ENCODE measurements at regions not wholly inside any gene's neighbourhood (a gene's known extent, or its start where the extent isn't known, plus 50 kb on each side); places are given as distances from the start of the nearest gene placed in this dataset.
"Not testable (repeated sequence)": the region's sequence is repeated elsewhere in the genome, so short reads cannot be mapped to it uniquely, and the experiment has no call there.

DNA sequence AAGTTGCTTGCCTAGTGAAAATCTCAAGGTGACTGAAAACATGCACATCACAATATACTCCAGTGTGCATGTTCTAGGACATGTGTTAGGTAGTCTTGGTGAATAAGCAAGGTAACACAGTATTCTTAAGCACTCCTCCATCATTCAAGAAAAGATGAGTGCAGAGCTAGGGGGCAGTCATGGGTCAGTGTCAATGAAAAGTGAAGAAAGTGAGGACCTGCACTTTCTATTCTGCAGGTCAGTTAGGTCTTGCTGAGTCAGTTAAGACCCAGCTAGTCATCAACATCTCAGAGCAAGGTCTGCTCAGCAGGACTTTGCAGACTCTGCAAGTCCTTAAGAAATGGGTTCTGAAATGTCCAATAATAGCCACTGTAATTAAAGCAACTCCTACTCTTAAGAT, 754.1 kb downstream of the TTLL7 start:
- not testable (repeated sequence) for H3K27ac ChIP-seq; DNase-seq (ENCODE audit: low spot score); H3K4me3 ChIP-seq

DNA sequence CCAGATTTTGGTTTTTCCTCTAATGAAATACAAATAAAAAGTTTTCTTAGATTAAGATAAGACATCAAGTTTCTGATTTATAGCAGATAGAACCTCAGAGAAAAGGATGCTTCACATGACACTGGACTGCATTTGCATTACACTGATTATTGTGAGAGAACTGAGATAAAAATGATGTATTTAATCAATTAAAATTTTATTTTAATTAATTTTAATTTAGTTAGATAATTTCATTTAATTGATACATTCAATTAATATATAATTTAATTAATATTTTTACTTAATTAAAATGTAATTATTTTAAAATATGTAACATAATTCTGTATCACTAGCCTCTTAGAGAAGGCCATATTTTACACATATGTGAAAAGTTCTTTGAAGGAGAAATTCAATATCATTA, 759.4 kb downstream of the TTLL7 start:
- DNase-seq (ENCODE audit: low spot score); H3K4me3 ChIP-seq; H3K27ac ChIP-seq: not testable (repeated sequence)

DNA sequence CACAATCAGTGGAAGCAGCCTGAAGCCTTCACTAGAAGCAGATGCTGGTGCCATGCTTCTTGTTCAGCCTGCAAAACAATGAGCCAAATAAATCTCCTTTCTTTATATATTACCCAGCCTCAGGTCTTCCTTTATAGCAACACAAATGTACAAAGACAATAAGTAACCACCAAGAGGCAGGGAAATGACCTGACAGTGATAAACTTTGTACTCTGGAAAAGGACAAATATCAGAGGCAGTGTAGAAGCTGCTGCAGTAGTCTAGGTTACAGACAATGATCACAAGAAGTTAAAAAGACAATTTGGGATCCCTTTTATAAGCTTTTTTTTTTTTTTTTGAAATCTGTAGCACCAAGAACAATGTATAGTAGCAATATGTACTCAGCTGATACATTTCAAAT, 760.3 kb downstream of the TTLL7 start:
- not testable (repeated sequence) for H3K27ac ChIP-seq; DNase-seq (ENCODE audit: low spot score)

DNA sequence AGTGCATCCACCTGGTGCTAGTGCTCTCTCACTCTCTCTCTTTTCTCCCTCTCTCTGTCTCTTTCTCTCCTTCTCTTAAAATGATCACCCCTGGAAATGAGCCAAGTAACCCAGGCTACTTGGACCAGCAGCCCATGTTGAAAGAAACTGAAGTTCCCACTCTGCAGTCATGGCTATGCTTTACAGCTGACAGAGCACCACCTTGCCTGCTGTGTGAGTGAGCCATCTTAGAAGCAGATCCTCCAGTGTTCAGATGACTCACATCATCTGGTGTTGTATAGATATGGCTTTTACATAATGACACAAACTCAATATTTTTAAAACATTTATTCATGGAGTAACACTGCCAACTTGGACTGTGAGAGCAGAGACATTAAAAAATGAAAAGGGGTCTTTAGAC, 779.1 kb downstream of the TTLL7 start:
- not testable (repeated sequence) for DNase-seq (ENCODE audit: low spot score); H3K4me3 ChIP-seq; H3K27ac ChIP-seq

More for the DNA sequence above, 760.3 kb downstream of the TTLL7 start:
- not testable (repeated sequence) for H3K4me3 ChIP-seq

DNA sequence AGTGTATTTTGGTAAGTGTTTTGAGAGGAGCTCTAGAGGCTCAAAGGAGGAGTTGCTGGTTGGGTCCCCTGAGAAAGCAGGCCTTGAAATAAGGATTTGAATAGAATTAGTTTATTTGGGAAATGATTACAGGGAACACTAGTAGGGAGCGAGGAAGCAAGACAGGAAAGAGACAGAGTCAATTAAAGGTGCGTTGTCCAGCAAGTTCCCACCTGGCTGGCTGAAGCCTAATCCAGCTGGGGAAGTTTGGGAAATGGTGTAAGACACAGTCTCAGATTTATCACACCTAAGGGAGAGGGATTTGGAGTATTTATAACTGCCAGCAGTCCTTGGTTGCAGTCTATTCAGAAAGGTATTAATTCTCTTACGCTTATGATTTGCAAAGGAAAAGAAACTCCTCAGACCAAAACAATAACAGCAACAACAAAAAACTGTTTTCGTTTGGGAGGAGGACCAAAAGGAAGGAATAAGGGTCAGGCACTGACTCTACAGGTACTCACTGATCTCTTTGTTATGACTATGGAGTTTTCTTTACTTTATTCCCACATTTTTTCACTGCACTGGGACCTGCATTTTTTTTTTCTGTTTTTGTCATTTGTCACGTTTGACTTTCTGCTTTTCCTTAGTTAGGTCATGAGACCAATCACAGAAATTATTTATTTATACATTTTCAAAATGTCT, 780.8 kb downstream of the TTLL7 start:
- not testable (repeated sequence) for H3K4me3 ChIP-seq; H3K27ac ChIP-seq; DNase-seq (ENCODE audit: low spot score)

DNA sequence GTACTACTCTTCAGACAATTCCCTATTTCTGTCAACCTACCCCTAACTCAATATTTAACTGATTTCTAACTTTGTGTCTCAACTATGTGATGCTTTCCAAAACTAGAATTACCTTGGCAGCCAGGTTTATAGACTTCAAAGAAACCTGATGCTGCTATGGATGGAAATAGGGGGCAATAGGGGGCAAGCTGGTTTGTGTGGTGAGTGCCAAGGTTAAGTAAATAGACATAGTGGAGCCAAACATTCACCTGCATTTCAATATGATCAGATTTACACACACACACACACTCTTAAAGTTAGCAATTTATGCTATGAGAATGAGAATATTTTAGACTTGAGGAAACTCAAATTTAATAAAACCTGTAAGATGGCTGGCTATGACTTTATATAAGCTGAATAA, 784.6 kb downstream of the TTLL7 start:
- H3K4me3 ChIP-seq; DNase-seq (ENCODE audit: low spot score); H3K27ac ChIP-seq: not testable (repeated sequence)

DNA sequence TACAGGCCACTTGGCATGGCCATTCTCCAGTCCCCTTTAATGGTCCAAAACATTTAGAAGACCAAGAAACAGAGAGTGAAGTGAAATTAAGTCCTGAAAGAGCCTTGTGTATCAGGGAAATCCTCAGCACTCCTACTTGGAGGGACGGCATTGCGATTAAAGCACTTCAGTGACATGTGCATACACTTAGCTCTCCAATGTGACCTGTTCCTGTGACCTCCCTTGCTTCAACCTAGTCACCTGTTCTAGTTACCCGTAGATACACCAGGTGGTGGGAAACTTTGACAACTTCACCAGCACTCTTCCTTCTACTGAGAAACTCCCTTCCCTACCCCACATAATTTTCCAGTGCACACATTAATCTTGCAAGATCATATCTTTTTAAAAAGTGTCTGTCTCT, 785.3 kb downstream of the TTLL7 start:
- not testable (repeated sequence) for H3K27ac ChIP-seq

DNA sequence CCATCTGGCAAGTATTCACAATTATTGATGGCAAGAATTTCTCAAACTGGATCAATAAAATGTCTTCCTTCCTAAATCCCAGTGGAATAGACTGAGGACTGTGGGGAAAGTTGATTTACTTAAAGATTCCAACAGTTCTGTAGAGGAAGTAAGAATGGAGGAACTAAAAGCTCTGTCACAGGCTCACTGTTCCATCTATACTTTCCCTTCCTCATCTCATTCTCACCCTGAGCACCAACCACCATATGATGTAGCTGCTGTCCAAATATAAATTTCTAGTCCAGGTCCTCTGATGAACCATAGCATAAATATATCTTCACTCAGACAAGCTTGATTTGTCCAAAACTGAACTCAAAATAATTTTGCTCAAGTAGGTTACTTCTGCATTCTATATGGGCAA, 786.9 kb downstream of the TTLL7 start:
- not testable (repeated sequence) for DNase-seq (ENCODE audit: low spot score); H3K4me3 ChIP-seq; H3K27ac ChIP-seq

More for the DNA sequence above, 785.3 kb downstream of the TTLL7 start:
- H3K4me3 ChIP-seq; DNase-seq (ENCODE audit: low spot score): not testable (repeated sequence)

DNA sequence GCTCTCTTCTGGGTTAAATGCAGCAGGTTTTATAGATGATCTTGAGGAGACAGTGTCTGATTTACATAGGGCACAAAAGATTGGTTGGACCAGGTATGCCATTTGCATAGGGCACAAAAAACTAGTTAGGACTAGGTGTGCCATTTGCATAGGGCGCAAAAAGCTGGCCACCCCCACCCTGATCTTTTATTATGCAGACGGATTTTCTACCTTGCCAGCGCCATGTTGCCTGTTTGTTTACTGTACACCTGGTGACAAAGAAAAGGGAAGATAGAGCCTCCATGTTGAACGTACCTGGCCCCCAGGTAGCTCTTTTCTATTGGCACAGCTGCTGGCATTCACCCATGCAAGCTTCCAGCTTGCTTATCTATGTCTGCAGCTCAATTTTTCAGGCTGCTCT, 790.4 kb downstream of the TTLL7 start:
- not testable (repeated sequence) for H3K27ac ChIP-seq; H3K4me3 ChIP-seq; DNase-seq (ENCODE audit: low spot score)

DNA sequence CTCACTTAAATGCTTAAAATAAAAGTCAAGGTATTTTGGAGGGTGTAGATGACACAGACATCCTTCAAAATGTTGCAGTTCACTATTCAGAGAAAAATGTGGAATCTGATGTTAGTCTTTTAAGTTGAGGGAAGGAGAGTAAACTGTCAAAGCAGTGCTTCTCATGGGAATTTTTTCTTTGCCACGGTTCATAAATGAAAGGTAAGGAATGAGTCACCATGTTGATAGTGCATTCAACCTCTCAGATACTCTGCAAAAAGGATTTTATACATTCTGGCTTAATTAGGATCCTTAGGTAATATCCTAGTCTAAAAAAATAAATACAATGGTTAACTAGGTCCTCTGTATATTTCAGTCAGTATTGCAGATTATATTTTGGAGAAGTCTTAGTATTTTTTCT, 804.3 kb downstream of the TTLL7 start:
- H3K27ac ChIP-seq; H3K4me3 ChIP-seq; DNase-seq (ENCODE audit: low spot score): not testable (repeated sequence)

DNA sequence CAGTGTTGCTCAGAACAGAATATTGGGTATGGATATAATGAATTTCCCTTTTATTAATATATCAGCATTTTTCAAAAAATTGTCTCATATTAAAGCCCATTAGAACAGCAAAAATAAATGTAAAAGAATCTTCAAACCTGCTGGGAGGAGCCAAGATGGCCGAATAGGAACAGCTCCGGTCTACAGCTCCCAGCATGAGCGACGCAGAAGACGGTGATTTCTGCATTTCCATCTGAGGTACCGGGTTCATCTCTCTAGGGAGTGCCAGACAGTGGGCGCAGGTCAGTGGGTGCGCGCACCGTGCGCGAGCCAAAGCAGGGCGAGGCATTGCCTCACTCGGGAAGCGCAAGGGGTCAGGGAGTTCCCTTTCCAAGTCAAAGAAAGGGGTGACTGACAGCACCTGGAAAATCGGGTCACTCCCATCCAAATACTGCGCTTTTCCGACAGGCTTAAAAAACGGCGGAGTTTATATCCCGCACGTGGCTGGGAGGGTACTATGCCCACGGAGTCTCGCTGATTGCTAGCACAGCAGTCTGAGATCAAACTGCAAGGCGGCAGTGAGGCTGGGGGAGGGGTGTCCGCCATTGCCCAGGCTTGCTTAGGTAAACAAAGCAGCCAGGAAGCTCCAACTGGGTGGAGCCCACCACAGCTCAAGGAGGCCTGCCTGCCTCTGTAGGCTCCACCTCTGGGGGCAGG, 816.8 kb downstream of the TTLL7 start:
- H3K27ac ChIP-seq; H3K4me3 ChIP-seq; DNase-seq (ENCODE audit: low spot score): not testable (repeated sequence)

DNA sequence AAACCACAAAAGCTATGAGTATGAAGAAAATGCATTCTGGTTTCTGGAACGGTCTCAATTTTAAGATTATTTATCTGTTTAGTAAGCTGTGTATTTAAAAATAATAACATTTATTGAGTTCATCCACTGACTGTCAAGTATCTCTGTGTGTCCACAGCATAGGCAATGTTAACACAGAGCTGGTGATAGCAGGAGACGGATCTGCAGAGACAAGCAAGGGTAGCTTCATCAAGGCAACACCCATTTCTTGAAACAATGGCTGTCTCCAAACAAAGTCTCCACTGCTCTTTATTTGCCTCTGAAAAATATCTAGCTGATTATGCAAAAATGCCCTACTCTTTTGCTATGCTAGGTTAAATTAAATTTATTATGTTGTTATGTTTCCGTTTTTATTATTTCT, 818.3 kb downstream of the TTLL7 start:
- not testable (repeated sequence) for H3K4me3 ChIP-seq; H3K27ac ChIP-seq; DNase-seq (ENCODE audit: low spot score)

DNA sequence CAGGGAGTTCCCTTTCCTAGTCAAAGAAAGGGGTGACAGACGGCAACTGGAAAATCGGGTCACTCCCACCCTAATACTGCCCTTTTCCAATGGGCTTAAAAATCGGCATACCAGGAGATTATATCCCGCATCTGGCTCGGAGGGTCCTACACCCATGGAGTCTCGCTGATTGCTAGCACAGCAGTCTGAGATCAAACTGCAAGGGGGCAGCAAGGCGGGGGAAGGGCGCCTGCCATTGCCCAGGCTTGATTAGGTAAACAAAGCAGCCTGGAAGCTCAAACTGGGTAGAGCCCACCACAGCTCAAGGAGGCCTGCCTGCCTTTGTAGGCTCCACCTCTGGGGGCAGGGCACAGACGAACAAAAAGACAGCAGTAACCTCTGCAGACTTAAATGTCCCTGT, 831.3 kb downstream of the TTLL7 start:
- DNase-seq (ENCODE audit: low spot score); H3K27ac ChIP-seq; H3K4me3 ChIP-seq: not testable (repeated sequence)

DNA sequence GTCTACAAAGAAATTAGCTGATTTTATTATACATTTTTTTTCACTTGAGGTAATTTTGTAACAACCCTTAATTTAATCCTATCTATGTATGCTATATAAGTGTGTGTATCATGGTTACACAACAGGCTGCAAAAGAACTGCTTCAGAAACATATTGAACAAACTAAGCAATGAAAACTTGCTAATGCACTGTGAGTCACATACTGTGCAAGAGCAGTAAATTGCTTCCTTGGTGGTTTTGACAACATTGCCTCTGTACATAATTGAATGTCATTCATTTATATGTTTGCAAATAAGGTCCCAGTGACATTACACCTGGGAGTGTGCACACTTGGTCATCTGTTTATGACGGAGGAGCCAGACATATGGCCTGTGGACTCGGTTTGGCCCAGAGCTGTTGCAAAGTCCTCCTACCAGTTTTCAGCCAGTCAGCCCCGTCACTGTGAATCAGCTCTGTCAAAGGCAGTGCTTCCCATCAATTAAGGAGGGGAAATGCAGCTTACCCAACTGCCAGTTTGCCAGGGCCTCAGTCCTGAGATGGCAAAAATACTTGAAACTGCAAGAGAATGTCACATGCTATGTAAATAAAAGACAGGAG, 835.0 kb downstream of the TTLL7 start:
- H3K4me3 ChIP-seq; DNase-seq (ENCODE audit: low spot score); H3K27ac ChIP-seq: not testable (repeated sequence)

DNA sequence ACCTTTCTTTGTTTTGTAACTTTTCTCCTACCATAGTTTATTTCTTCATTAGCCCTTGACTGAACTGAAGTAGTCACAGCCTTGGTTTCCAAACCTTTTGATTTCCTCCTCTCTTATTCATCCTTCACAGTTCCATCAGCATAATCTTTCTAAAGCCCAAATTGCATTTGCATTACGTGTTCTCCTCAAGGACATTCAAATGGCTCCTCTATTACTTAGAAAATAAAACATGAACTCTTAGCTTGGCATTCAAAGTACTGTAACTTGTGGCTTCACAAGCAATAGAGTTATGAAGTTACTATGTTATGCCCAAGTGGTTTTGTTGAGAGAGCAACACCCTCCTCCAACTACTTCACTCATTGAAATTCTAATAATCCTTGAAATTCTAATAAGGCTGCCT, 840.0 kb downstream of the TTLL7 start:
- H3K27ac ChIP-seq; H3K4me3 ChIP-seq; DNase-seq (ENCODE audit: low spot score): not testable (repeated sequence)

DNA sequence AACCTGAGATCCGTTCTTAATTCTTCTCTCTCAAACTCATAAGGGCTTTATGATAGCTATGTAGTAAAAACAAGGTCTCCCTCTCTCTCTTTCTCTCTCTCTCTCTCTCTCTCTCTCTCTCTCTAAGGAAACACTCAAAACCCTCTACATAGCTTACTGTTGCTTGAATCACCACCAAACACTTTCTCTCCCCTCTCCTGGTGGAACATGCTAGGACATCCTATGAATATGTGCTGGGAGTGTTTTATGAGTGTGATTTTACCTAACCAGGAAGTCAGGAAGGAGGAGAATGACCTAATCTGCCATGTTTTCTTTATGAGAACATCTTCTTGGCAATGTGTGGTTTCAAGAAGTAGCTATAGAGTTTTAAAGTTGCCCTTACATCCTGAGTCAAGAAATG, 844.6 kb downstream of the TTLL7 start:
- not testable (repeated sequence) for H3K4me3 ChIP-seq; DNase-seq (ENCODE audit: low spot score); H3K27ac ChIP-seq

DNA sequence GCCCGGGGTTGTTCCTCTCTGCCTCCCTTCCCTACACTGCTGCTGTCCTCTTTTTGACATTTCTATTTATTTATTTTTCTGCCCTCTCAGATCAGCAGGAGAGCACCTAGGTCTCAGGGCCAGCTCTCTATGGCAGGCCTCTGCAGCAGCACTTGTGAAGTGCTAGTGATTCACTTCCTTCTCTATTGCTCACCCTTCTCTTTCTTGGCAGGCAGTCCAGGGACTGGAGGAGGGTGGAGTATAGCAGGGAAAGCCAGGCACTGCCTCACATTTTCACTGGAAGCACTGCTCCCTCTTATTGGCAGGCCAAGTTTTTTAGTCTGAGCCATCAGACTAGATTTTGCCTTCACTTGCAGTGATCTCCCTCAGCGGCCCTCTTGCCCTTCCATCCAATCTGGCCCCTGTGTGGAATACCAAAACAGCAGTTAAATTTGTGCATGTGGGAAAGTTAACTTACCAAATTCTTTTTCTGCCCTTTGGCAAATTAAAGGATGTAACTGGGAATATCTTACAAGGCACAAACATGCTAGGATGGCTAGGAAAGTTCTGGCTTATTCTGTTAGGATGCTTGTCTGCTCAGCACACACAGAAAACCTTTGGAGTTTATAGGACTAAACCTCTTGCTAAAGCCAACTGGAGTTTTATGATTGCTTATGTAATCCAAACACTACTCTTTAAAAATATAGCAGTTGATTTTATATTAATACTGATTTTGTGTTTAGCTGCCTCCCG, 847.6 kb downstream of the TTLL7 start:
- H3K27ac ChIP-seq, result peak overlapping the region in 1 of 2 donors; percentile 35
- DNase-seq (ENCODE audit: low spot score), result not testable (repeated sequence)

DNA sequence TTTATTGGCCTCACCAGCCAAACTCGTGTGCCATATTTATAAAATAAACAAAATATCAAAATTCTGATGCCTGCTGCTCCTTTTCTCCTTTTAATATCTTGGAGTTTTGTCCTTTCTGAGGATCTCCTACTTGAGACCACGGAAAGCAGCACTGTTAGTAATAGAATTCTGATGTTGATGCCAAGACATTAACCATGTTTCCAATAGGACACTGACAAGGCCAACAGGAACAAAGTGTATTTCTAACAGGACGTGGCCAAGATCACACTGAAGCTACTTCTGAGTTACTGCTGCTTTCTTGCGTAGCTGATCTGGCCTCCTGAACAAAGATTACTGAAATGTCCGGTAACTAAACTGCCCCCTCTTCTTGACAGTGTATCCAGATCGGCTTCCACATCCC, 848.5 kb downstream of the TTLL7 start:
- H3K4me3 ChIP-seq; DNase-seq (ENCODE audit: low spot score): not testable (repeated sequence)
- H3K27ac ChIP-seq, result peak overlapping the region in 1 of 2 donors; percentile 6

More for the DNA sequence above, 847.6 kb downstream of the TTLL7 start:
- not testable (repeated sequence) for H3K4me3 ChIP-seq

DNA sequence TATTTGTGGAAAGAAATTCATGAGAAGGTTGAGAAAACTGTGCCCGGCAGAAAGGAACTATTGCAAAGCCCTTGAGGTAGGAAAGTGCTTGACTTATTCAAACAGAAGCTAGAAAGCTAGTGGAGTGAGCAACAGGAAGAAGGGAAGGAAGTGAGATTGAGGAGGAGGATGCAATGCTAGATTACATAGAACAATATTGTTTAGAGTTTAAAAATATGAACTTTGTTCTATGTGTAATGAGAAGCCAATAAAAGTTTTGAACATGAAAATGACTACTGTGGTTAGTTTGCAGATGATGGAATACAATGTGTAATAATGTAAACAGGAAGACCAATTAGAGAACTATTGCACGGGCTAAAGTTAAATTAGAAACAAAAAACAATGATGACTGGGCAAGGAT, 853.1 kb downstream of the TTLL7 start:
- not testable (repeated sequence) for H3K27ac ChIP-seq; H3K4me3 ChIP-seq; DNase-seq (ENCODE audit: low spot score)

All from coronary artery (tissue), 2 donors.